ENCODE measurements at regions not wholly inside any gene's neighbourhood (a gene's known extent, or its start where the extent isn't known, plus 50 kb on each side); places are given as distances from the start of the nearest gene placed in this dataset.

DNA sequence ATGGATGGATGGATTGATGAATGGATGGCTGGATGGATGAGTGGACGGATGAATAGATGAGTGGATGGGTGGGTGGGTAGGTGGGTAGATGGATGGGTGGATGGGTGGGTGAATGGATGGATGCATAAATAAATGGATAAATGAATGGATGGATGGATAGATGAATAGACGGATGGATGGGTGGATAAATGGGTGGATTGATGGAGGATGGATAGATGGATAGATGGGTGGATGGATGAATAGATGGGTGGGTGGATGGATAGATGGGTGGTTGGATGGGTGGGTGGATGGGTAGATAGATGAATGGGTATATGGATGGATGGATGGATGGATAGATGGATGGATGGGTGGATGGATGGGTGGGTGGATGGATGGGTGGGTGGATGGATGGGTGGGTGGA, 84.9 kb upstream of the ZNF536 start:
- TF ChIP-seq, protein P1, sequence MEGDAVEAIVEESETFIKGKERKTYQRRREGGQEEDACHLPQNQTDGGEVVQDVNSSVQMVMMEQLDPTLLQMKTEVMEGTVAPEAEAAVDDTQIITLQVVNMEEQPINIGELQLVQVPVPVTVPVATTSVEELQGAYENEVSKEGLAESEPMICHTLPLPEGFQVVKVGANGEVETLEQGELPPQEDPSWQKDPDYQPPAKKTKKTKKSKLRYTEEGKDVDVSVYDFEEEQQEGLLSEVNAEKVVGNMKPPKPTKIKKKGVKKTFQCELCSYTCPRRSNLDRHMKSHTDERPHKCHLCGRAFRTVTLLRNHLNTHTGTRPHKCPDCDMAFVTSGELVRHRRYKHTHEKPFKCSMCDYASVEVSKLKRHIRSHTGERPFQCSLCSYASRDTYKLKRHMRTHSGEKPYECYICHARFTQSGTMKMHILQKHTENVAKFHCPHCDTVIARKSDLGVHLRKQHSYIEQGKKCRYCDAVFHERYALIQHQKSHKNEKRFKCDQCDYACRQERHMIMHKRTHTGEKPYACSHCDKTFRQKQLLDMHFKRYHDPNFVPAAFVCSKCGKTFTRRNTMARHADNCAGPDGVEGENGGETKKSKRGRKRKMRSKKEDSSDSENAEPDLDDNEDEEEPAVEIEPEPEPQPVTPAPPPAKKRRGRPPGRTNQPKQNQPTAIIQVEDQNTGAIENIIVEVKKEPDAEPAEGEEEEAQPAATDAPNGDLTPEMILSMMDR (IDR thresholded peaks at IDR 0.05; ENCODE audit: low read depth, low read length): no peak
- no peak for TF ChIP-seq EZH2phosphoT487 (IDR thresholded peaks at IDR 0.05; ENCODE audit: low read depth)

All from OCI-LY3 (cell line).